Endodermal cell (in vitro differentiated cells): ENCODE measurements at regions not wholly inside any gene's neighbourhood (a gene's known extent, or its start where the extent isn't known, plus 50 kb on each side); places are given as distances from the start of the nearest gene placed in this dataset.

Experiments
- DNase-seq: peaks from one replicate; pipeline ENCODE4 v3.0.0-alpha.2; 2017
- H3K27ac ChIP-seq: 2 replicates; pipeline ENCODE4 v1.5.1; 2013; ENCODE audit warnings: mild to moderate bottlenecking, low read depth, low read length, moderate library complexity
- H3K27me3 ChIP-seq: 2 replicates; pipeline ENCODE4 v1.6.1; 2013; ENCODE audit warnings: mild to moderate bottlenecking, low read length, moderate library complexity; ENCODE audit not compliant: insufficient read depth, control insufficient read depth, poor library complexity, severe bottlenecking
- H3K36me3 ChIP-seq: 2 replicates; pipeline ENCODE4 v1.7.0; 2013; ENCODE audit warnings: mild to moderate bottlenecking, low read length, moderate library complexity; ENCODE audit not compliant: control insufficient read depth, insufficient read depth
- H3K4me1 ChIP-seq: one replicate; pipeline ENCODE4 v1.7.0; 2013; ENCODE audit warnings: low read length; ENCODE audit not compliant: control insufficient read depth, insufficient read depth
- H3K4me3 ChIP-seq: 2 replicates; pipeline ENCODE4 v1.5.1; 2013; ENCODE audit warnings: mild to moderate bottlenecking, low read length, moderate library complexity
- H3K9ac ChIP-seq: 2 replicates; pipeline ENCODE4 v1.6.1; 2013; ENCODE audit warnings: mild to moderate bottlenecking, low read length, moderate library complexity; ENCODE audit not compliant: poor library complexity, severe bottlenecking; ENCODE audit errors: extremely low read depth
- H3K9me3 ChIP-seq: 2 replicates; pipeline ENCODE4 v1.6.1; 2013; ENCODE audit warnings: mild to moderate bottlenecking, low read length, moderate library complexity; ENCODE audit not compliant: control insufficient read depth
- H3K27ac Mint-ChIP-seq: 2 replicates; pipeline ENCODE4 v1.8.0; 2020; ENCODE audit warnings: mixed read lengths
- H3K27me3 Mint-ChIP-seq: 2 replicates; pipeline ENCODE4 v1.8.0; 2021; ENCODE audit warnings: mild to moderate bottlenecking, mixed read lengths; ENCODE audit not compliant: insufficient read depth
- H3K36me3 Mint-ChIP-seq: 2 replicates; pipeline ENCODE4 v1.8.0; 2020; ENCODE audit warnings: low read depth, mixed read lengths
- H3K4me1 Mint-ChIP-seq: 2 replicates; pipeline ENCODE4 v1.8.0; 2020; ENCODE audit warnings: mixed read lengths
- H3K4me3 Mint-ChIP-seq: 2 replicates; pipeline ENCODE4 v1.8.0; 2020; ENCODE audit warnings: mild to moderate bottlenecking, moderate library complexity, mixed read lengths
- H3K9me3 Mint-ChIP-seq: 2 replicates; pipeline ENCODE4 v1.8.0; 2020; ENCODE audit warnings: mild to moderate bottlenecking, mixed read lengths
- CTCF ChIP-seq: fragments of 200-600 bp; sonication (generic); conservative IDR thresholded peaks from 2 replicates; pipeline ENCODE4 v1.5.0; 2021; ENCODE audit warnings: antibody characterized with exemption, mild to moderate bottlenecking
- WGBS, 2 experiments: methylation state at CpG; one replicate each; pipeline versions ENCODE4 v1.1.5 to v1.1.7; 2013; ENCODE audit warnings: missing lambda C conversion rate in 2 of 2, mixed read lengths in 1 of 2; ENCODE audit not compliant: insufficient coverage in 1 of 2, insufficient read length in 1 of 2; 5-methylcytosine and 5-hydroxymethylcytosine counted together

GRCh38 chr15:95953032-95953431 is 377.5 kb upstream of the NR2F2 start:
- no peak for DNase-seq
- no peaks in the 10 kb centered on the region for H3K36me3 Mint-ChIP-seq
- Histone ChIP-seq H3K9ac (no peak overlapping the region), H3K27ac (no peak overlapping the region), H3K27me3 (no peaks in the 10 kb centered on the region), H3K4me3 (no peak overlapping the region), H3K36me3 (no peaks in the 10 kb centered on the region), H3K9me3 (peaks cover 10% of the 10 kb centered on the region), H3K4me1 (no peaks in the 10 kb centered on the region)
- peaks cover 3% of the 10 kb centered on the region for H3K4me1 Mint-ChIP-seq
- no peak for TF ChIP-seq CTCF
- 76 to 91% methylated on average over 2 to 4 of the region's 4 CpGs for WGBS, 2 experiments
- H3K27me3 Mint-ChIP-seq, result peaks cover 4% of the 10 kb centered on the region
- no peak overlapping the region for H3K27ac Mint-ChIP-seq
- H3K4me3 Mint-ChIP-seq, result no peak overlapping the region
- peaks cover 8% of the 10 kb centered on the region for H3K9me3 Mint-ChIP-seq

- 53 to 55% methylated on average over 4 to 7 of the region's 7 CpGs for WGBS, 2 experiments
- Mint-ChIP-seq H3K4me3 (no peak overlapping the region), H3K27ac (no peak overlapping the region), H3K27me3 (peaks cover 5% of the 10 kb centered on the region), H3K4me1 (peaks cover 6% of the 10 kb centered on the region), H3K36me3 (no peaks in the 10 kb centered on the region), H3K9me3 (peaks cover 14% of the 10 kb centered on the region)
- peaks cover 18% of the 10 kb centered on the region for H3K9me3 ChIP-seq
- H3K36me3 ChIP-seq, result no peaks in the 10 kb centered on the region
- no peak overlapping the region for H3K27ac ChIP-seq
- H3K9ac ChIP-seq, result no peak overlapping the region
- no peaks in the 10 kb centered on the region for H3K4me1 ChIP-seq
- no peak for TF ChIP-seq CTCF
- H3K27me3 ChIP-seq, result no peaks in the 10 kb centered on the region
- no peak overlapping the region for H3K4me3 ChIP-seq
- DNase-seq, result no peak
Observed at GRCh38 chr15:95957861-95958260, 372.6 kb upstream of the NR2F2 start.

- peaks cover 14% of the 10 kb centered on the region for H3K9me3 Mint-ChIP-seq
- no peak for DNase-seq
- no peak overlapping the region for H3K4me3 Mint-ChIP-seq
- Histone ChIP-seq H3K9me3 (peaks cover 18% of the 10 kb centered on the region), H3K27ac (no peak overlapping the region), H3K36me3 (no peaks in the 10 kb centered on the region), H3K27me3 (no peaks in the 10 kb centered on the region), H3K4me1 (no peaks in the 10 kb centered on the region), H3K9ac (no peak overlapping the region), H3K4me3 (no peak overlapping the region)
- no peak overlapping the region for H3K27ac Mint-ChIP-seq
- 93 to 96% methylated on average over 3 to 5 of the region's 5 CpGs for WGBS, 2 experiments
- peaks cover 5% of the 10 kb centered on the region for H3K27me3 Mint-ChIP-seq
- H3K4me1 Mint-ChIP-seq, result peaks cover 6% of the 10 kb centered on the region
- no peaks in the 10 kb centered on the region for H3K36me3 Mint-ChIP-seq
- no peak for TF ChIP-seq CTCF
Observed at GRCh38 chr15:95958382-95958781, 372.1 kb upstream of the NR2F2 start.
